ENCODE measurements at regions not wholly inside any gene's neighbourhood (a gene's known extent, or its start where the extent isn't known, plus 50 kb on each side); places are given as distances from the start of the nearest gene placed in this dataset.

DNA sequence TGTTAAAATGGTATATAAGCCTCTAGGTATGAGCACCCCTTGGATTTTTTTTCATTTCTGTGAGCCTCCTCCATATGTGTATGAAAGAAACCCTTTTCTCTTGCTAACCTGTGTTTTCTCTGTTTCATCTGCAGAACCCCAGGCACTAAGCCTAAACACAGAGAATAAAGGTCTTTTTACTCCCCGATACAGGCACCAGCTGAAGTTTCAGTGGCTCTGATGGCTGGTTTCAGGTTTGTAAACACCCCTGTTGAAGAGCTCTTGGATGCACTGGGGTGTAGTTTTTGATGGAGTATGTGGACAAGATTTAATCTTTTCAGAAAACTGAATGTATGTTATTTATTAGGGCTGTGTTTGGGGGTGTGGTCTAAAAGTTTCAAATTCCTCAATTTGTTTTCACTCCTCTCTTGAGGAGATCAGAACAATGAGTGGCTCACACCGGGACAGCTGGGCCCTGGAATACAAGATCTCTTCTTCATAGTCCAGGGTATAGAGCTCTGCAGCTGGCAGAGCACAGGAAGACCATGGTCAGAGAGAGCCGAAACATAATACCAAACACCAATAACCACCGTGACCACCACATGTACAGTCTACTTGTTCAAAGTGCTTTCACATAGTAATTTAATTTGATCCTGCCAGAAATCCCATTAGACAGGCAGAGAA is 50.2 kb upstream of the VTCN1 start:
- DNase-seq (ENCODE audit: low read depth, low spot score) = no peak

Measured in ELF-1 (cell line).